ENCODE measurements at regions not wholly inside any gene's neighbourhood (a gene's known extent, or its start where the extent isn't known, plus 50 kb on each side); places are given as distances from the start of the nearest gene placed in this dataset.

- TF ChIP-seq CTCF (IDR thresholded peaks at IDR 0.05; ENCODE audit: low read depth, low read length): no peak
- TF ChIP-seq POLR2A (IDR thresholded peaks at IDR 0.05; ENCODE audit: extremely low read depth, insufficient read length): no peak
- no peak for TF ChIP-seq MAX (IDR thresholded peaks at IDR 0.05; ENCODE audit: low read depth, low read length)
- TF ChIP-seq MYC (IDR thresholded peaks at IDR 0.05; ENCODE audit: low read depth, low read length): no peak
Measured at GRCh38 chr9:84471816-84472215, 131.3 kb upstream of the SLC28A3 start.
